Right lobe of liver (tissue), 4 donors: ENCODE measurements at regions not wholly inside any gene's neighbourhood (a gene's known extent, or its start where the extent isn't known, plus 50 kb on each side); places are given as distances from the start of the nearest gene placed in this dataset.
"Not testable (repeated sequence)": the region's sequence is repeated elsewhere in the genome, so short reads cannot be mapped to it uniquely, and the experiment has no call there.

ENCODE experiments used
- POLR2A ChIP-seq: fragments of 450-650 bp; IDR thresholded peaks from one replicate; pipeline ENCODE4 v1.6.1; 2017; ENCODE audit warnings: antibody characterized with exemption, mild to moderate bottlenecking
- TF ChIP-seq, protein P1 (sequence below), 4 donors: fragments of 200-600 bp in 3 of 4; fragments of 450-650 bp in 1 of 4; IDR thresholded peaks; one replicate each; pipeline versions ENCODE4 v1.5.1 to v1.8.0; 2016 to 2022; ENCODE audit warnings: antibody characterized with exemption in 4 of 4, mild to moderate bottlenecking in 2 of 4
- donor health status: DM: no; HTN: no; CAD: no.
- donor health status: DM: no; HTN: no; CAD: no.
- donor health status: DM: no; HTN: yes; CAD: no.

DNA sequence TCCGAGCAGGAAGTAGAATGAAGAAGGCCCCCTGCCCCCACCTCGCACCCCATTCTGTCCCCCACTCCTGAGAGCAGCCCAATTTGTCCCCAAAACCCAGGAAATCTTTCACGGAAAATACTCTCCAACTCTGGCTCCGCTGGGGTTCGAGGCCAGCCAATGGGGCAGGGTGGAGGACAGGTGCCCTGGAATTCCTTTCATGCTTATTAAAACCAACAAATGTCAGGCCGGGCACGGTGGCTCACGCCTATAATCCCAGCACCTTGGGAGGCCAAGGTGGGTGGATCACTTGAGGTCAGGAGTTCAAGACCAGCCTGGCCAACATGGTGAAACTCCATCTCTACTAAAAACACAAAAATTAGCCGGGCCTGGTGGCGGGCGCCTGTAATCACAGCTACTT, 214.9 kb downstream of the TFCP2L1 start:
- TF ChIP-seq, protein P1, sequence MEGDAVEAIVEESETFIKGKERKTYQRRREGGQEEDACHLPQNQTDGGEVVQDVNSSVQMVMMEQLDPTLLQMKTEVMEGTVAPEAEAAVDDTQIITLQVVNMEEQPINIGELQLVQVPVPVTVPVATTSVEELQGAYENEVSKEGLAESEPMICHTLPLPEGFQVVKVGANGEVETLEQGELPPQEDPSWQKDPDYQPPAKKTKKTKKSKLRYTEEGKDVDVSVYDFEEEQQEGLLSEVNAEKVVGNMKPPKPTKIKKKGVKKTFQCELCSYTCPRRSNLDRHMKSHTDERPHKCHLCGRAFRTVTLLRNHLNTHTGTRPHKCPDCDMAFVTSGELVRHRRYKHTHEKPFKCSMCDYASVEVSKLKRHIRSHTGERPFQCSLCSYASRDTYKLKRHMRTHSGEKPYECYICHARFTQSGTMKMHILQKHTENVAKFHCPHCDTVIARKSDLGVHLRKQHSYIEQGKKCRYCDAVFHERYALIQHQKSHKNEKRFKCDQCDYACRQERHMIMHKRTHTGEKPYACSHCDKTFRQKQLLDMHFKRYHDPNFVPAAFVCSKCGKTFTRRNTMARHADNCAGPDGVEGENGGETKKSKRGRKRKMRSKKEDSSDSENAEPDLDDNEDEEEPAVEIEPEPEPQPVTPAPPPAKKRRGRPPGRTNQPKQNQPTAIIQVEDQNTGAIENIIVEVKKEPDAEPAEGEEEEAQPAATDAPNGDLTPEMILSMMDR (IDR thresholded peaks at IDR 0.05), result not testable (repeated sequence)
- not testable (repeated sequence) for TF ChIP-seq POLR2A
